ENCODE measurements at regions not wholly inside any gene's neighbourhood (a gene's known extent, or its start where the extent isn't known, plus 50 kb on each side); places are given as distances from the start of the nearest gene placed in this dataset.
A peak's percentile ranks its signal among the peaks of the same experiment; 100 is the strongest.
"Not testable (repeated sequence)": the region's sequence is repeated elsewhere in the genome, so short reads cannot be mapped to it uniquely, and the experiment has no call there.

- Histone ChIP-seq H3K9me3 (replicated peaks) (no peaks in the 10 kb centered on the region), H3K27me3 (replicated peaks) (no peaks in the 10 kb centered on the region), H3K4me3 (no peak overlapping the region), H3K27ac (no peak overlapping the region), H3K4me1 (replicated peaks) (no peaks in the 10 kb centered on the region), H3K36me3 (no peaks in the 10 kb centered on the region)
- no peak for DNase-seq (ENCODE audit: low read depth in 1 of 2, low spot score in 2 of 2)
These were observed 2267.9 kb upstream of the RAG2 start for GRCh38 chr11:38865922-38866321.

DNA sequence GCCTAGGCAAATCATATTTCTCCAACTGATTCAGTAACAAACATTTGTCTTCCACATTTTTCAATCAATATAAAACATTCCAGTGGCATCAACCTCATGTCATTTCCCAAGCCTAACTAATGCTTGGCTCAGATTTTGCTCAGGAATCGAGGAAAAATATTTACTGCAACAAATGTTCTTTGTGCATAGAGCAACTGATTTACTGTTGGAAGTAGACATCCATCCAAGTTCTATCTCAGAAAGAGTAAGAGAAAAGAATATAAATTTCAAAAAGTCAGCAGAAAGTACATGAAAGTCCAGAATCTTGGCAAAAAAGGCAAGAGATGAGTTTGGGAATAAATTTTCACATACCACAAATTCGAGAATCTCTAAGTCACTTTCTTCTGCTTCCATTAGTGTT, 2245.0 kb upstream of the RAG2 start:
- no peak for DNase-seq (ENCODE audit: low read depth in 1 of 2, low spot score in 2 of 2)
- no peak overlapping the region for H3K27ac ChIP-seq
- no peaks in the 10 kb centered on the region for H3K36me3 ChIP-seq

DNA sequence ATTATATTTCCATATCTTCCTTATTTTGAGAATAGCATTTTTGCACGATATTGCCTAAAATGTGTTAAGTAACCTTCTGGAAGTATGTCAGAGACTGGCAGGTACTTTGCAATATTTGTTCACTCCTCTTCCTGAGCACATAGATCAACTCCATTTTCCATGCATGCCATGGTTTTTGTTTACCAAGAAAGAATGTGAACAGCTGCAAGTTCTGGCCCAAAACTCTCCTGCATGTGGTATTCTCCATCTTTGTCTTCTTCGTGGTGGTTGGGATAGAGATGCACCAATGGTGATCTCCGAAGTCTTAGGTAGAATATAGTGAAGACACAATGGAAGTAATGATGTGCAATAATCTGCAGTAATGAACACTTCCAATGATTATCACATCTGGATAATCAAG, 2241.0 kb upstream of the RAG2 start:
- no peaks in the 10 kb centered on the region for H3K4me1 ChIP-seq (replicated peaks)
- no peaks in the 10 kb centered on the region for H3K36me3 ChIP-seq

More for the DNA sequence above, 2245.0 kb upstream of the RAG2 start:
- no peaks in the 10 kb centered on the region for H3K4me1 ChIP-seq (replicated peaks)
- H3K27me3 ChIP-seq (replicated peaks): no peaks in the 10 kb centered on the region
- no peak overlapping the region for H3K4me3 ChIP-seq
- H3K9me3 ChIP-seq (replicated peaks): 0 out of 2 replicates have a peak, but pooled peaks cover 2% of the 10 kb centered on the region

DNA sequence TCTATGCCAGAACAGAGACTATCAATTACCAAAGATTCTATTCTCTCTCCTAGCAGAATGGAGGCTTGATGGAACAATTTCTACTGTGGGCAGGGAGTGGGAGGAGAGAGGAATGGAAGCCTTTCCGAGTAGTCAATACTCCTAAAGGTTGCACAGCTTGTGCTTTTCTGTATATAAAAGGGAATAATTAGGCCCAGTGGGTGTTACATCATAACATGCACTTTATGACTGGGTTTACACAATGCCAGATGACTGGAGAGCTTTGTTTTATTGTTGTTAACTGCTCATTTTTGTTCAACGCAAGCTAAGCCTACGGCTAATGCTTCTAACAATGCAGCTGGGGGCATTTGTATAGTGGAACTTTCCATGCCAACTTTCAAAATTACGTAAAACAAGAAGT, 2237.9 kb upstream of the RAG2 start:
- DNase-seq (ENCODE audit: low read depth in 1 of 2, low spot score in 2 of 2): no peak
- H3K4me1 ChIP-seq (replicated peaks): no peaks in the 10 kb centered on the region
- H3K27me3 ChIP-seq (replicated peaks): no peaks in the 10 kb centered on the region
- no peak overlapping the region for H3K27ac ChIP-seq
- H3K36me3 ChIP-seq: no peaks in the 10 kb centered on the region
- no peak overlapping the region for H3K4me3 ChIP-seq
- H3K9me3 ChIP-seq (replicated peaks): 0 out of 2 replicates have a peak, but pooled peaks cover 2% of the 10 kb centered on the region

More for the DNA sequence above, 2241.0 kb upstream of the RAG2 start:
- DNase-seq (ENCODE audit: low read depth in 1 of 2, low spot score in 2 of 2): no peak
- H3K27me3 ChIP-seq (replicated peaks): no peaks in the 10 kb centered on the region
- H3K9me3 ChIP-seq (replicated peaks): 0 out of 2 replicates have a peak, but pooled peaks cover 2% of the 10 kb centered on the region
- no peak overlapping the region for H3K27ac ChIP-seq
- H3K4me3 ChIP-seq: no peak overlapping the region

GRCh38 chr11:38824573-38824972, 2226.5 kb upstream of the RAG2 start:
- Histone ChIP-seq H3K27ac (no peak overlapping the region), H3K4me1 (replicated peaks) (no peaks in the 10 kb centered on the region), H3K27me3 (replicated peaks) (no peaks in the 10 kb centered on the region), H3K9me3 (replicated peaks) (peaks cover 4% of the 10 kb centered on the region; the same call in 1 of the 2 replicates), H3K36me3 (no peaks in the 10 kb centered on the region), H3K4me3 (no peak overlapping the region)
- no peak for DNase-seq (ENCODE audit: low read depth in 1 of 2, low spot score in 2 of 2)

GRCh38 chr11:38821786-38822185, 2223.8 kb upstream of the RAG2 start:
- H3K4me3 ChIP-seq; H3K36me3 ChIP-seq; H3K27ac ChIP-seq; H3K4me1 ChIP-seq (replicated peaks); H3K9me3 ChIP-seq (replicated peaks); H3K27me3 ChIP-seq (replicated peaks); DNase-seq (ENCODE audit: low read depth in 1 of 2, low spot score in 2 of 2): not testable (repeated sequence)

DNA sequence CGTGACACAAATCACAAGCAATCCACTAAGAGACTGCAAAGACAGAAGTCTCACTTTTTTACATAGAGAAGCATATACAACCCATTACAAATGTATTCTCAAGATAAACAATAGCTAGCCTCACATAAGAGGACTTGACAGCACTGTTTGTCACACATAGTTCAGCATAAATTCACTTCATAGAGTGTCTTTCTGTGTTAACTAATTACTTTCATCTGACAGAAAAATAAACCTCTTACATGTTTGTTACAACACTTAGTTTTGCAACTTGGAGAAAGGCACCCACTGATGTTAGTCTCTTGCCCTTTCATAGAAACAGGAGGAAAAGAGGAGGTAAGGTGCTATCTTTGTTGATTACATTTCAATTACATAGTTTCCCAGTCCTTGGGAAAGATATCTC, 2221.9 kb upstream of the RAG2 start:
- Histone ChIP-seq H3K4me3 (no peak overlapping the region), H3K4me1 (replicated peaks) (no peaks in the 10 kb centered on the region), H3K36me3 (no peaks in the 10 kb centered on the region), H3K27ac (no peak overlapping the region), H3K9me3 (replicated peaks) (no peaks in the 10 kb centered on the region), H3K27me3 (replicated peaks) (no peaks in the 10 kb centered on the region)
- DNase-seq (ENCODE audit: low read depth in 1 of 2, low spot score in 2 of 2): no peak

DNA sequence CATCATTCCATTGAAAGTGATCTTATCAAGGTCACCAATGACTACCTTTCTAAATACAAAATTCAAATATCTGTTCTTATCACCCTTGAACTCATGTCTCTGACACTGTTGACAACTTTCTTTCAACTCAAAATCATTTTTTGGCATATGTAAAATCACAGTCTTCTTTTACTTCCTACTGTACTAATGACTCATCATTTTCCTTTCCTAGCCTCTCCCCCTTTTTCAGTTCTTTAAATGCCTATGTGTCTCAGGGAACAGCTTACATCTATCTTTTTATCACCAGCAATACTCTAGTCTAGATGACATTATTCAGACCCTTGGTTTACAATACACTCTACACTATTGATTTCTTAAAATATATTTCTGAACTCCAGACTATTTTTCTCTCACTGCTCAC, 2220.7 kb upstream of the RAG2 start:
- no peaks in the 10 kb centered on the region for H3K4me1 ChIP-seq (replicated peaks)
- H3K36me3 ChIP-seq: no peaks in the 10 kb centered on the region
- no peaks in the 10 kb centered on the region for H3K27me3 ChIP-seq (replicated peaks)
- no peak overlapping the region for H3K27ac ChIP-seq
- DNase-seq (ENCODE audit: low read depth in 1 of 2, low spot score in 2 of 2): no peak
- H3K4me3 ChIP-seq: no peak overlapping the region
- H3K9me3 ChIP-seq (replicated peaks): no peaks in the 10 kb centered on the region

GRCh38 chr11:38814670-38815069, 2216.6 kb upstream of the RAG2 start:
- no peak for DNase-seq (ENCODE audit: low read depth in 1 of 2, low spot score in 2 of 2)
- H3K27me3 ChIP-seq (replicated peaks): no peaks in the 10 kb centered on the region
- no peaks in the 10 kb centered on the region for H3K36me3 ChIP-seq
- no peaks in the 10 kb centered on the region for H3K4me1 ChIP-seq (replicated peaks)
- no peak overlapping the region for H3K27ac ChIP-seq
- no peak overlapping the region for H3K4me3 ChIP-seq
- 0 out of 2 replicates have a peak, but pooled peaks cover 4% of the 10 kb centered on the region for H3K9me3 ChIP-seq (replicated peaks)

DNA sequence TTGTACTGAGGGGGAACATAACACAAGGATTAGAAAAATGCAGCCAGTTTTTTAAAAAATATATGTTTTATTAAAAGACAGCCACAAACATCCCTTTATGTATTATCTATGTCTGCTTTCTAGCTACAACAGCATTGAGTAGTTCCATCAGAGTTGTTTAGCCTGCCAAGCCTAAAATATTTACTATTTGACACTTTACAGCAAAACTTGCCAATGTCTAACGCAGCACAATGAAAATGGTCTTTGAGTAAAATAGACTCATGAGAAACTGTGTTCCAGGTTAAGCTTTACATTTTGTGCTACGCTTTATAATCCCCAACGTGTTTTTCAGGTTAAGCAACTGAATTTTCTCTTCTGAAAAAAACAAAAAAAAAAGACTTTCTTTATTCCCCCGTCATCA, 2211.5 kb upstream of the RAG2 start:
- no peaks in the 10 kb centered on the region for H3K4me1 ChIP-seq (replicated peaks)
- no peak for DNase-seq (ENCODE audit: low read depth in 1 of 2, low spot score in 2 of 2)
- H3K9me3 ChIP-seq (replicated peaks): 0 out of 2 replicates have a peak, but pooled peaks cover 4% of the 10 kb centered on the region
- no peaks in the 10 kb centered on the region for H3K36me3 ChIP-seq
- no peaks in the 10 kb centered on the region for H3K27me3 ChIP-seq (replicated peaks)
- no peak overlapping the region for H3K4me3 ChIP-seq
- H3K27ac ChIP-seq: no peak overlapping the region

- no peak for DNase-seq (ENCODE audit: low read depth in 1 of 2, low spot score in 2 of 2)
- Histone ChIP-seq H3K27ac (no peak overlapping the region), H3K4me3 (no peak overlapping the region), H3K27me3 (replicated peaks) (no peaks in the 10 kb centered on the region), H3K9me3 (replicated peaks) (no peaks in the 10 kb centered on the region), H3K36me3 (no peaks in the 10 kb centered on the region), H3K4me1 (replicated peaks) (no peaks in the 10 kb centered on the region)
These were observed 2198.2 kb upstream of the RAG2 start for GRCh38 chr11:38796281-38796680.

- H3K9me3 ChIP-seq (replicated peaks): no peaks in the 10 kb centered on the region
- no peak overlapping the region for H3K4me3 ChIP-seq
- no peaks in the 10 kb centered on the region for H3K27me3 ChIP-seq (replicated peaks)
- no peak overlapping the region for H3K27ac ChIP-seq
- no peak for DNase-seq (ENCODE audit: low read depth in 1 of 2, low spot score in 2 of 2)
- H3K4me1 ChIP-seq (replicated peaks): no peaks in the 10 kb centered on the region
- H3K36me3 ChIP-seq: no peaks in the 10 kb centered on the region
These were observed 2197.0 kb upstream of the RAG2 start for GRCh38 chr11:38795027-38795426.

- DNase-seq (ENCODE audit: low read depth in 1 of 2, low spot score in 2 of 2): peak in 1 of 2 experiments; percentile 22
- Histone ChIP-seq H3K4me1 (replicated peaks) (no peaks in the 10 kb centered on the region), H3K4me3 (no peak overlapping the region), H3K27ac (no peak overlapping the region), H3K9me3 (replicated peaks) (no peaks in the 10 kb centered on the region), H3K36me3 (no peaks in the 10 kb centered on the region), H3K27me3 (replicated peaks) (no peaks in the 10 kb centered on the region)
These were observed 2193.4 kb upstream of the RAG2 start for GRCh38 chr11:38791346-38791961.

GRCh38 chr11:38788561-38788960, 2190.5 kb upstream of the RAG2 start:
- Histone ChIP-seq H3K36me3 (no peaks in the 10 kb centered on the region), H3K27ac (no peak overlapping the region), H3K27me3 (replicated peaks) (no peaks in the 10 kb centered on the region), H3K4me1 (replicated peaks) (no peaks in the 10 kb centered on the region), H3K4me3 (no peak overlapping the region), H3K9me3 (replicated peaks) (no peaks in the 10 kb centered on the region)
- DNase-seq (ENCODE audit: low read depth in 1 of 2, low spot score in 2 of 2): no peak

GRCh38 chr11:38784164-38784563, 2186.1 kb upstream of the RAG2 start:
- H3K27ac ChIP-seq: no peak overlapping the region
- DNase-seq (ENCODE audit: low read depth in 1 of 2, low spot score in 2 of 2): no peak

More at GRCh38 chr11:38784164-38784563, 2186.1 kb upstream of the RAG2 start:
- H3K27me3 ChIP-seq (replicated peaks): no peaks in the 10 kb centered on the region
- H3K9me3 ChIP-seq (replicated peaks): no peaks in the 10 kb centered on the region
- no peaks in the 10 kb centered on the region for H3K36me3 ChIP-seq
- no peak overlapping the region for H3K4me3 ChIP-seq
- no peaks in the 10 kb centered on the region for H3K4me1 ChIP-seq (replicated peaks)

Data from SJSA1 (cell line).